KOPT-K1 (cell line): ENCODE measurements at regions not wholly inside any gene's neighbourhood (a gene's known extent, or its start where the extent isn't known, plus 50 kb on each side); places are given as distances from the start of the nearest gene placed in this dataset.
"Not testable (repeated sequence)": the region's sequence is repeated elsewhere in the genome, so short reads cannot be mapped to it uniquely, and the experiment has no call there.

Source experiments
- H3K27ac ChIP-seq: fragments of 200-600 bp; sonication (generic); 2 replicates; pipeline ENCODE4 v1.5.1; 2016; ENCODE audit warnings: antibody characterized with exemption, mild to moderate bottlenecking, low read depth, low read length; ENCODE audit not compliant: poor library complexity, severe bottlenecking
- H3K36me3 ChIP-seq: fragments of 200-600 bp; sonication (generic); 2 replicates; pipeline ENCODE4 v1.5.1; 2017; ENCODE audit warnings: antibody characterized with exemption, mild to moderate bottlenecking, low read length, moderate library complexity; ENCODE audit not compliant: insufficient read depth
- H3K9me3 ChIP-seq: fragments of 200-600 bp; sonication (generic); 2 replicates; pipeline ENCODE4 v1.5.1; 2017; ENCODE audit warnings: antibody characterized with exemption, low read length, mild to moderate bottlenecking; ENCODE audit not compliant: insufficient read depth, poor library complexity, severe bottlenecking

- H3K36me3 ChIP-seq, H3K27ac ChIP-seq, H3K9me3 ChIP-seq: not testable (repeated sequence)
Measured at GRCh38 chr3:118539820-118540447, 494.7 kb downstream of the IGSF11 start.

GRCh38 chr3:118540448-118540821 is 494.2 kb downstream of the IGSF11 start:
- not testable (repeated sequence) for H3K9me3 ChIP-seq, H3K27ac ChIP-seq

GRCh38 chr3:118540826-118541225 is 493.8 kb downstream of the IGSF11 start:
- H3K9me3 ChIP-seq, result no peaks in the 10 kb centered on the region
- H3K36me3 ChIP-seq, result no peaks in the 10 kb centered on the region
- H3K27ac ChIP-seq, result no peak overlapping the region

More at GRCh38 chr3:118540448-118540821, 494.2 kb downstream of the IGSF11 start:
- not testable (repeated sequence) for H3K36me3 ChIP-seq

- H3K27ac ChIP-seq, result no peak overlapping the region
- no peaks in the 10 kb centered on the region for H3K36me3 ChIP-seq
- no peaks in the 10 kb centered on the region for H3K9me3 ChIP-seq
Measured at GRCh38 chr3:118541796-118542195, 492.9 kb downstream of the IGSF11 start.

GRCh38 chr3:118543832-118544231 is 490.8 kb downstream of the IGSF11 start:
- Histone ChIP-seq H3K36me3 (no peaks in the 10 kb centered on the region), H3K9me3 (no peaks in the 10 kb centered on the region), H3K27ac (no peak overlapping the region)

- H3K36me3 ChIP-seq, result no peaks in the 10 kb centered on the region
- no peak overlapping the region for H3K27ac ChIP-seq
- no peaks in the 10 kb centered on the region for H3K9me3 ChIP-seq
Measured at GRCh38 chr3:118544458-118544857, 490.2 kb downstream of the IGSF11 start.

GRCh38 chr3:118548434-118548833 is 486.2 kb downstream of the IGSF11 start:
- no peak overlapping the region for H3K27ac ChIP-seq
- H3K9me3 ChIP-seq, result no peaks in the 10 kb centered on the region
- no peaks in the 10 kb centered on the region for H3K36me3 ChIP-seq

- no peak overlapping the region for H3K27ac ChIP-seq
- H3K36me3 ChIP-seq, result no peaks in the 10 kb centered on the region
Measured at GRCh38 chr3:118550122-118550521, 484.5 kb downstream of the IGSF11 start.

GRCh38 chr3:118550556-118550955 is 484.1 kb downstream of the IGSF11 start:
- Histone ChIP-seq H3K27ac (no peak overlapping the region), H3K9me3 (no peaks in the 10 kb centered on the region), H3K36me3 (no peaks in the 10 kb centered on the region)

More at GRCh38 chr3:118550122-118550521, 484.5 kb downstream of the IGSF11 start:
- no peaks in the 10 kb centered on the region for H3K9me3 ChIP-seq

GRCh38 chr3:118554148-118554838 is 480.4 kb downstream of the IGSF11 start:
- Histone ChIP-seq H3K9me3 (no peaks in the 10 kb centered on the region), H3K27ac (no peak overlapping the region), H3K36me3 (no peaks in the 10 kb centered on the region)

- Histone ChIP-seq H3K36me3 (no peaks in the 10 kb centered on the region), H3K27ac (no peak overlapping the region), H3K9me3 (no peaks in the 10 kb centered on the region)
Measured at GRCh38 chr3:118556983-118557382, 477.7 kb downstream of the IGSF11 start.

- no peak overlapping the region for H3K27ac ChIP-seq
- H3K9me3 ChIP-seq, result no peaks in the 10 kb centered on the region
- H3K36me3 ChIP-seq, result no peaks in the 10 kb centered on the region
Measured at GRCh38 chr3:118557513-118557912, 477.1 kb downstream of the IGSF11 start.

GRCh38 chr3:118559286-118559685 is 475.4 kb downstream of the IGSF11 start:
- no peak overlapping the region for H3K27ac ChIP-seq
- H3K9me3 ChIP-seq, result no peaks in the 10 kb centered on the region
- no peaks in the 10 kb centered on the region for H3K36me3 ChIP-seq

GRCh38 chr3:118564800-118565199 is 469.8 kb downstream of the IGSF11 start:
- Histone ChIP-seq H3K27ac (no peak overlapping the region), H3K9me3 (no peaks in the 10 kb centered on the region), H3K36me3 (no peaks in the 10 kb centered on the region)

GRCh38 chr3:118573912-118574311 is 460.7 kb downstream of the IGSF11 start:
- H3K36me3 ChIP-seq, result no peaks in the 10 kb centered on the region
- H3K9me3 ChIP-seq, result no peaks in the 10 kb centered on the region

More at GRCh38 chr3:118573912-118574311, 460.7 kb downstream of the IGSF11 start:
- no peak overlapping the region for H3K27ac ChIP-seq
